SK-N-SH treated with all-trans-retinoic acid at 6 μM for 48 hours (cell line): ENCODE measurements at regions not wholly inside any gene's neighbourhood (a gene's known extent, or its start where the extent isn't known, plus 50 kb on each side); places are given as distances from the start of the nearest gene placed in this dataset.

Experiments
- ZFP30 ChIP-seq: fragments of 450-650 bp; formaldehyde crosslinking; IDR thresholded peaks from 2 replicates; pipeline ENCODE4 v1.5.0; 2022; ENCODE audit warnings: mild to moderate bottlenecking, moderate library complexity
- ZNF565 ChIP-seq: fragments of 450-650 bp; formaldehyde crosslinking; conservative IDR thresholded peaks from 2 replicates; pipeline ENCODE4 v1.5.0; 2020; ENCODE audit warnings: low read depth, mild to moderate bottlenecking, moderate library complexity

- TF ChIP-seq ZFP30 (CRISPR knock-in tag) (no peak), ZNF565 (CRISPR knock-in tag) (no peak)
These were observed 61.4 kb upstream of the DAB2IP start for GRCh38 chr9:121589986-121590385.
